PC-3 (cell line): ENCODE measurements at regions not wholly inside any gene's neighbourhood (a gene's known extent, or its start where the extent isn't known, plus 50 kb on each side); places are given as distances from the start of the nearest gene placed in this dataset.

Source experiments
- ATAC-seq: fragments of 200-7000 bp; cut with Tn5 transposase; 2 replicates; pipeline ENCODE4 v1.9.1; 2020; ENCODE audit warnings: mild to moderate bottlenecking, moderate library complexity
- BruUV-seq: library from RNA; stranded (reverse); fragments of 400-500 nt; replicated peaks from 2 replicates; lab custom pipeline; 2021; lab: Mats Ljungman, UMichigan
- CTCF ChIA-PET: fragments of 300-600 bp; sonication (Branson Sonifier 250); formaldehyde crosslinking; loops from one replicate; lab custom pipeline; 2022; ENCODE audit warnings: antibody characterized with exemption; lab: Charles Lee
- POLR2A ChIA-PET: fragments of 300-600 bp; sonication (Branson Sonifier 250); formaldehyde crosslinking; loops from one replicate; lab custom pipeline; 2022; ENCODE audit warnings: antibody characterized with exemption; ENCODE audit not compliant: unreplicated experiment; lab: Charles Lee
- DNase-seq: peaks from one replicate; pipeline ENCODE4 v3.0.0-alpha.2; 2015
- H2AFZ ChIP-seq: fragments of 300-600 bp; sonication (generic); 2 replicates; pipeline ENCODE4 v1.6.0; 2016; ENCODE audit warnings: antibody characterized with exemption, low read length
- H3F3A ChIP-seq: fragments of 300-600 bp; sonication (generic); one replicate; pipeline ENCODE4 v1.6.0; 2017; ENCODE audit warnings: antibody characterized with exemption, low read length, control low read depth, mild to moderate bottlenecking; ENCODE audit not compliant: unreplicated experiment
- H3K27ac ChIP-seq: fragments of 300-600 bp; sonication (generic); 2 replicates; pipeline ENCODE4 v1.5.1; 2016; ENCODE audit warnings: mild to moderate bottlenecking, low read length
- H3K27me3 ChIP-seq: fragments of 300-600 bp; sonication (generic); 2 replicates; pipeline ENCODE4 v1.6.1; 2016; ENCODE audit warnings: low read length, mixed read lengths
- H3K36me3 ChIP-seq: fragments of 300-600 bp; sonication (generic); 2 replicates; pipeline ENCODE4 v1.6.1; 2016; ENCODE audit warnings: low read depth, mixed run types, low read length, mixed read lengths
- H3K4me1 ChIP-seq: fragments of 300-600 bp; sonication (generic); 2 replicates; pipeline ENCODE4 v1.5.1; 2016; ENCODE audit warnings: low read length; ENCODE audit not compliant: insufficient read depth
- H3K4me2 ChIP-seq: fragments of 300-600 bp; sonication (generic); 2 replicates; pipeline ENCODE4 v1.6.0; 2016; ENCODE audit warnings: low read length
- H3K4me3 ChIP-seq: fragments of 300-600 bp; sonication (generic); 2 replicates; pipeline ENCODE4 v1.5.1; 2016; ENCODE audit warnings: mild to moderate bottlenecking, low read length, mixed read lengths
- H3K79me2 ChIP-seq: fragments of 300-600 bp; sonication (generic); 2 replicates; pipeline ENCODE4 v1.6.1; 2017; ENCODE audit warnings: low read length, mixed read lengths
- H3K9ac ChIP-seq: fragments of 300-600 bp; sonication (generic); 2 replicates; pipeline ENCODE4 v1.6.0; 2016; ENCODE audit warnings: mild to moderate bottlenecking, low read length
- H3K9me2 ChIP-seq: fragments of 300-600 bp; sonication (generic); replicated peaks from 2 replicates; pipeline ENCODE4 v1.6.1; 2016; ENCODE audit warnings: mixed run types, low read length, mixed read lengths
- H3K9me3 ChIP-seq: fragments of 300-600 bp; sonication (generic); 2 replicates; pipeline ENCODE4 v1.6.1; 2016; ENCODE audit warnings: low read length, mixed read lengths
- H4K20me1 ChIP-seq: fragments of 300-600 bp; sonication (generic); 2 replicates; pipeline ENCODE4 v1.6.1; 2016; ENCODE audit warnings: low read length, mixed read lengths
- CTCF ChIP-seq: fragments of 300-600 bp; sonication (generic); conservative IDR thresholded peaks from 2 replicates; pipeline ENCODE4 v1.5.1; 2017; ENCODE audit warnings: antibody characterized with exemption, low read depth, mild to moderate bottlenecking, low read length
- EZH2 ChIP-seq: fragments of 300-600 bp; sonication (generic); IDR thresholded peaks from one replicate; pipeline ENCODE4 v1.6.1; 2017; ENCODE audit warnings: antibody characterized with exemption, mild to moderate bottlenecking, low read length; ENCODE audit not compliant: unreplicated experiment
- EZH2phosphoT487 ChIP-seq: fragments of 300-600 bp; sonication (generic); IDR thresholded peaks from 2 replicates; pipeline ENCODE4 v1.6.1; 2018; ENCODE audit warnings: mild to moderate bottlenecking, antibody characterized with exemption, low read length, borderline replicate concordance
- intact Hi-C: fragments of 100-400 bp; cut with micrococcal nuclease; formaldehyde crosslinking; loops from 2 replicates; pipeline ENCODE4 v1.9.0; 2023

GRCh38 chr11:70581991-70582885 is 183.9 kb downstream of the CTTN start:
- Histone ChIP-seq H3F3A (no peaks in the 10 kb centered on the region), H3K27me3 (no peaks in the 10 kb centered on the region), H3K4me2 (no peak overlapping the region), H3K9me2 (no peaks in the 10 kb centered on the region), H3K27ac (no peak overlapping the region), H4K20me1 (no peaks in the 10 kb centered on the region), H3K36me3 (no peaks in the 10 kb centered on the region), H3K4me3 (no peak overlapping the region), H2AFZ (no peak overlapping the region), H3K4me1 (no peaks in the 10 kb centered on the region), H3K9me3 (no peaks in the 10 kb centered on the region), H3K9ac (no peak overlapping the region), H3K79me2 (no peaks in the 10 kb centered on the region)
- ATAC-seq = no peak
- BruUV-seq = no TSS peak
- no peak for DNase-seq
- ChIA-PET POLR2A (no interaction called here), CTCF (no interaction called here)
- intact Hi-C loops = no loop called here
- no peak for TF ChIP-seq EZH2phosphoT487
- no peak for TF ChIP-seq EZH2
- TF ChIP-seq CTCF = no peak

- Histone ChIP-seq H3F3A (no peaks in the 10 kb centered on the region), H3K4me3 (no peak overlapping the region), H2AFZ (no peak overlapping the region), H3K36me3 (no peaks in the 10 kb centered on the region), H3K4me1 (no peaks in the 10 kb centered on the region), H3K27ac (no peak overlapping the region), H3K27me3 (no peaks in the 10 kb centered on the region), H3K79me2 (no peaks in the 10 kb centered on the region), H3K9ac (no peak overlapping the region), H3K9me2 (no peaks in the 10 kb centered on the region), H4K20me1 (no peaks in the 10 kb centered on the region), H3K9me3 (no peaks in the 10 kb centered on the region), H3K4me2 (no peak overlapping the region)
- intact Hi-C loops = no loop called here
- TF ChIP-seq EZH2 (no peak), CTCF (no peak), EZH2phosphoT487 (no peak)
- CTCF ChIA-PET = no interaction called here
- POLR2A ChIA-PET = no interaction called here
- DNase-seq = no peak
- no peak for ATAC-seq
- no TSS peak for BruUV-seq
These were observed 184.7 kb downstream of the CTTN start for GRCh38 chr11:70582886-70583641.
